ENCODE measurements at regions not wholly inside any gene's neighbourhood (a gene's known extent, or its start where the extent isn't known, plus 50 kb on each side); places are given as distances from the start of the nearest gene placed in this dataset.

- TF ChIP-seq POLR2AphosphoS5 (IDR thresholded peaks at IDR 0.05; ENCODE audit: low read depth, low read length), result no peak
- no peak for TF ChIP-seq POLR2A (IDR thresholded peaks at IDR 0.05; ENCODE audit: low read depth, low read length)
- no peak for TF ChIP-seq TAF1 (IDR thresholded peaks at IDR 0.05; ENCODE audit: borderline replicate concordance, low read depth, low read length)
Measured at GRCh38 chr5:97918620-97919019, 735.6 kb upstream of the RIOK2 start.

All from GM12892 (cell line).